ENCODE measurements at regions not wholly inside any gene's neighbourhood (a gene's known extent, or its start where the extent isn't known, plus 50 kb on each side); places are given as distances from the start of the nearest gene placed in this dataset.
"Not testable (repeated sequence)": the region's sequence is repeated elsewhere in the genome, so short reads cannot be mapped to it uniquely, and the experiment has no call there.

GRCh38 chr6:81962198-81962597 is 209.7 kb upstream of the TENT5A start:
- no peak overlapping the region for H3K4me3 ChIP-seq (ENCODE audit: low read depth, low read length)
- no peak for TF ChIP-seq CTCF (IDR thresholded peaks at IDR 0.05; ENCODE audit: low read depth, low read length, missing control alignments)
- DNase-seq (ENCODE audit: low read depth): no peak

GRCh38 chr6:81950877-81951276 is 198.4 kb upstream of the TENT5A start:
- DNase-seq (ENCODE audit: low read depth): no peak
- no peak overlapping the region for H3K4me3 ChIP-seq (ENCODE audit: low read depth, low read length)
- TF ChIP-seq CTCF (IDR thresholded peaks at IDR 0.05; ENCODE audit: low read depth, low read length, missing control alignments): no peak

GRCh38 chr6:81948861-81949260 is 196.4 kb upstream of the TENT5A start:
- DNase-seq (ENCODE audit: low read depth): no peak
- no peak for TF ChIP-seq CTCF (IDR thresholded peaks at IDR 0.05; ENCODE audit: low read depth, low read length, missing control alignments)
- no peak overlapping the region for H3K4me3 ChIP-seq (ENCODE audit: low read depth, low read length)

- not testable (repeated sequence) for DNase-seq (ENCODE audit: low read depth); H3K4me3 ChIP-seq (ENCODE audit: low read depth, low read length)
These were observed 195.7 kb upstream of the TENT5A start for GRCh38 chr6:81948196-81948595.

- DNase-seq (ENCODE audit: low read depth): no peak
- no peak overlapping the region for H3K4me3 ChIP-seq (ENCODE audit: low read depth, low read length)
- TF ChIP-seq CTCF (IDR thresholded peaks at IDR 0.05; ENCODE audit: low read depth, low read length, missing control alignments): no peak
These were observed 192.2 kb upstream of the TENT5A start for GRCh38 chr6:81944661-81945060.

- H3K4me3 ChIP-seq (ENCODE audit: low read depth, low read length); DNase-seq (ENCODE audit: low read depth): not testable (repeated sequence)
These were observed 190.4 kb upstream of the TENT5A start for GRCh38 chr6:81942842-81943241.

- no peak for DNase-seq (ENCODE audit: low read depth)
- no peak for TF ChIP-seq CTCF (IDR thresholded peaks at IDR 0.05; ENCODE audit: low read depth, low read length, missing control alignments)
- H3K4me3 ChIP-seq (ENCODE audit: low read depth, low read length): no peak overlapping the region
These were observed 189.5 kb upstream of the TENT5A start for GRCh38 chr6:81942067-81942370.

GRCh38 chr6:81940451-81940985 is 188.0 kb upstream of the TENT5A start:
- TF ChIP-seq CTCF (IDR thresholded peaks at IDR 0.05; ENCODE audit: low read depth, low read length, missing control alignments): no peak
- no peak for DNase-seq (ENCODE audit: low read depth)
- H3K4me3 ChIP-seq (ENCODE audit: low read depth, low read length): no peak overlapping the region
